B cell (primary cell): ENCODE measurements at regions not wholly inside any gene's neighbourhood (a gene's known extent, or its start where the extent isn't known, plus 50 kb on each side); places are given as distances from the start of the nearest gene placed in this dataset.

Source experiments
- ATAC-seq: fragments of 200-7000 bp; cut with Tn5 transposase; one replicate; pipeline ENCODE4 v1.10.0; 2021; ENCODE audit warnings: low read depth, mild to moderate bottlenecking, moderate number of reproducible peaks, moderate library complexity
- CTCF ChIA-PET: fragments of 350-600 bp; sonication (Branson Sonifier 250); formaldehyde crosslinking; loops from one replicate; lab custom pipeline; 2021; ENCODE audit warnings: antibody characterized with exemption, inconsistent platforms; lab: Charles Lee
- POLR2A ChIA-PET: fragments of 350-600 bp; sonication (Branson Sonifier 250); formaldehyde crosslinking; loops from one replicate; lab custom pipeline; 2021; ENCODE audit warnings: antibody characterized with exemption; lab: Charles Lee
- DNase-seq: peaks from one replicate; pipeline ENCODE4 v3.0.0; 2013
- H2AFZ ChIP-seq: 2 replicates; pipeline ENCODE4 v1.6.1; 2012; ENCODE audit warnings: mild to moderate bottlenecking, low read depth, low read length; ENCODE audit not compliant: insufficient read depth, poor library complexity, severe bottlenecking
- H3K27ac ChIP-seq, 2 donors: 1 replicate in 1 of 2; 2 replicates in 1 of 2; pipeline ENCODE4 v1.5.1; 2012 to 2013; ENCODE audit warnings: low read length in 2 of 2, mild to moderate bottlenecking in 2 of 2, moderate library complexity in 1 of 2
- H3K27me3 ChIP-seq, 4 experiments: fragments of 200-600 bp in 1 of 4; sonication (generic) in 1 of 4; replicated peaks in 1 of 4; 1 replicate in 2 of 4; 2 replicates in 2 of 4; pipeline versions ENCODE4 v1.6.1 to v1.7.0; 2013 to 2016; ENCODE audit warnings: low read length in 3 of 4, mild to moderate bottlenecking in 2 of 4, mixed read lengths in 1 of 4, moderate library complexity in 1 of 4; ENCODE audit not compliant: insufficient read depth in 4 of 4, control insufficient read depth in 3 of 4; ENCODE audit errors: control extremely low read depth in 1 of 4
- H3K36me3 ChIP-seq, 2 experiments: replicated peaks in 1 of 2; 1 replicate in 1 of 2; 2 replicates in 1 of 2; pipeline versions ENCODE4 v1.6.1 to v1.7.1; 2013; ENCODE audit warnings: low read length in 1 of 2; ENCODE audit not compliant: insufficient read depth in 2 of 2, control insufficient read depth in 1 of 2; ENCODE audit errors: control extremely low read depth in 1 of 2, extremely low read depth in 1 of 2
- H3K4me1 ChIP-seq, 2 donors: fragments of 200-600 bp in 1 of 2; sonication (generic) in 1 of 2; 1 replicate in 1 of 2; 2 replicates in 1 of 2; pipeline versions ENCODE4 v1.5.1 to v1.6.1; 2013 to 2017; ENCODE audit warnings: low read length in 2 of 2; ENCODE audit not compliant: control insufficient read depth in 2 of 2, insufficient read depth in 2 of 2
- H3K4me2 ChIP-seq: replicated peaks from 2 replicates; pipeline ENCODE3; 2012; ENCODE audit warnings: mild to moderate bottlenecking, low read depth, low read length; ENCODE audit not compliant: poor library complexity, severe bottlenecking
- H3K4me3 ChIP-seq, 5 experiments: fragments of 200-600 bp in 1 of 5; sonication (generic) in 1 of 5; 1 replicate in 3 of 5; 2 replicates in 2 of 5; pipeline versions ENCODE4 v1.5.1 to v1.7.0; 2011 to 2016; ENCODE audit warnings: low read length in 4 of 5, mild to moderate bottlenecking in 4 of 5, low read depth in 2 of 5, control low read depth in 1 of 5, moderate library complexity in 1 of 5; ENCODE audit not compliant: insufficient read depth in 1 of 5; ENCODE audit errors: control extremely low read depth in 1 of 5, extremely low read depth in 1 of 5
- H3K79me2 ChIP-seq: fragments of 200-600 bp; sonication (generic); one replicate; pipeline ENCODE4 v1.6.0; 2016; ENCODE audit warnings: low read length; ENCODE audit not compliant: control insufficient read depth, insufficient read depth
- H3K9ac ChIP-seq: fragments of 200-600 bp; sonication (generic); 2 replicates; pipeline ENCODE4 v1.6.1; 2017; ENCODE audit warnings: mild to moderate bottlenecking, low read length, moderate library complexity
- H3K9me3 ChIP-seq, 3 donors: one replicate each; pipeline versions ENCODE4 v1.6.1 to v1.7.1; 2013; ENCODE audit warnings: low read length in 2 of 3; ENCODE audit not compliant: control insufficient read depth in 2 of 3, insufficient read depth in 1 of 3; ENCODE audit errors: control extremely low read depth in 1 of 3
- H4K20me1 ChIP-seq: 2 replicates; pipeline ENCODE4 v1.6.0; 2012; ENCODE audit warnings: mild to moderate bottlenecking, low read length; ENCODE audit not compliant: insufficient read depth, control insufficient read depth, poor library complexity, severe bottlenecking
- H3K27ac Mint-ChIP-seq: one replicate; pipeline ENCODE4 v1.8.0; 2021; ENCODE audit warnings: mixed read lengths
- H3K27me3 Mint-ChIP-seq: one replicate; pipeline ENCODE4 v1.8.0; 2021; ENCODE audit warnings: mixed read lengths
- H3K4me1 Mint-ChIP-seq: one replicate; pipeline ENCODE4 v1.8.0; 2021; ENCODE audit warnings: mixed read lengths
- H3K4me3 Mint-ChIP-seq: one replicate; pipeline ENCODE4 v1.8.0; 2021; ENCODE audit warnings: mixed read lengths
- H3K9me3 Mint-ChIP-seq: one replicate; pipeline ENCODE4 v1.8.0; 2022; ENCODE audit warnings: mixed read lengths; ENCODE audit not compliant: insufficient read depth
- EZH2 ChIP-seq: IDR thresholded peaks from 2 replicates; pipeline ENCODE4 v1.6.1; 2012; ENCODE audit warnings: borderline replicate concordance, low read depth, mild to moderate bottlenecking, moderate library complexity, low read length; ENCODE audit not compliant: insufficient read depth, poor library complexity, severe bottlenecking
- WGBS: methylation state at CpG from one replicate; pipeline ENCODE4 v1.1.5; 2013; ENCODE audit warnings: missing lambda C conversion rate; ENCODE audit not compliant: insufficient coverage; 5-methylcytosine and 5-hydroxymethylcytosine counted together
- intact Hi-C: fragments of 100-400 bp; cut with micrococcal nuclease; formaldehyde crosslinking; loops from one replicate; pipeline ENCODE4 v1.10.0; 2022
- TF ChIP-seq, protein P1 (sequence below): fragments of 200-600 bp; IDR thresholded peaks from one replicate; pipeline ENCODE4 v1.8.0; 2022; ENCODE audit warnings: antibody characterized with exemption, mild to moderate bottlenecking

GRCh38 chr7:18116661-18117060 is 89.0 kb upstream of the PRPS1L1 start:
- no peak overlapping the region for H3K4me3 Mint-ChIP-seq
- H3K79me2 ChIP-seq = no peaks in the 10 kb centered on the region
- H3K4me1 ChIP-seq = no peaks in the 10 kb centered on the region
- no peaks in the 10 kb centered on the region for H3K9me3 Mint-ChIP-seq
- TF ChIP-seq EZH2 = no peak
- TF ChIP-seq, protein P1, sequence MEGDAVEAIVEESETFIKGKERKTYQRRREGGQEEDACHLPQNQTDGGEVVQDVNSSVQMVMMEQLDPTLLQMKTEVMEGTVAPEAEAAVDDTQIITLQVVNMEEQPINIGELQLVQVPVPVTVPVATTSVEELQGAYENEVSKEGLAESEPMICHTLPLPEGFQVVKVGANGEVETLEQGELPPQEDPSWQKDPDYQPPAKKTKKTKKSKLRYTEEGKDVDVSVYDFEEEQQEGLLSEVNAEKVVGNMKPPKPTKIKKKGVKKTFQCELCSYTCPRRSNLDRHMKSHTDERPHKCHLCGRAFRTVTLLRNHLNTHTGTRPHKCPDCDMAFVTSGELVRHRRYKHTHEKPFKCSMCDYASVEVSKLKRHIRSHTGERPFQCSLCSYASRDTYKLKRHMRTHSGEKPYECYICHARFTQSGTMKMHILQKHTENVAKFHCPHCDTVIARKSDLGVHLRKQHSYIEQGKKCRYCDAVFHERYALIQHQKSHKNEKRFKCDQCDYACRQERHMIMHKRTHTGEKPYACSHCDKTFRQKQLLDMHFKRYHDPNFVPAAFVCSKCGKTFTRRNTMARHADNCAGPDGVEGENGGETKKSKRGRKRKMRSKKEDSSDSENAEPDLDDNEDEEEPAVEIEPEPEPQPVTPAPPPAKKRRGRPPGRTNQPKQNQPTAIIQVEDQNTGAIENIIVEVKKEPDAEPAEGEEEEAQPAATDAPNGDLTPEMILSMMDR = no peak
- no CpG with 5 or more reads among the region's 1 CpG for WGBS
- intact Hi-C loops = no loop called here
- H3K27ac ChIP-seq = no peak overlapping the region
- H3K27ac Mint-ChIP-seq = no peak overlapping the region
- no peaks in the 10 kb centered on the region for H3K4me1 Mint-ChIP-seq
- ChIA-PET POLR2A (no interaction called here), CTCF (no interaction called here)
- no peaks in the 10 kb centered on the region for H4K20me1 ChIP-seq
- H3K36me3 ChIP-seq = no peaks in the 10 kb centered on the region
- ATAC-seq (no peak), DNase-seq (no peak)
- H3K9me3 ChIP-seq = no peaks in the 10 kb centered on the region
- H3K4me2 ChIP-seq = no peak overlapping the region
- H3K9ac ChIP-seq = no peak overlapping the region
- H2AFZ ChIP-seq = no peak overlapping the region
- H3K27me3 Mint-ChIP-seq = peaks cover 21% of the 10 kb centered on the region
- no peak overlapping the region for H3K4me3 ChIP-seq
- no peaks in the 10 kb centered on the region for H3K27me3 ChIP-seq

DNA sequence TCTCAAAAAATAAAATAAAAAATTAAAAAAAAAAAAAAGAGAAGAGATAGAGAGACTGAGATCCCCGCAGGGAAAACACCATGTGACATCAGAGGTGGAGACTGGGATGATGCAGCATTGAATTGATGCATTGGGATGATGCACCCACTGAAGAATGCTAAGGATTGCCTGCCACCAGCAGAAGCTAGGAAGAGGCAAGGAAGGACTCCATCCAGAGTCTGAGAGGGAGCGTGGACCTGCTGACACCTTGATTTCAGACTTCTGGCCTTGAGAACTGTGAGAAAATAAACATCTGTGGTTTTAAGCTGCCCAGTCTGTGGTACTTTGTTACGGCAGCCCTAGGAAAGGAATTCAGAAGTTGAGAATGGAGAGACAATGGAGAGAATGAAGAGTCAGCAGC is 89.8 kb upstream of the PRPS1L1 start:
- Histone ChIP-seq H3K4me2 (no peak overlapping the region), H3K9ac (no peak overlapping the region), H3K4me1 (no peaks in the 10 kb centered on the region), H3K27me3 (no peaks in the 10 kb centered on the region), H2AFZ (no peak overlapping the region), H3K9me3 (no peaks in the 10 kb centered on the region), H3K36me3 (no peaks in the 10 kb centered on the region), H3K27ac (no peak overlapping the region), H3K4me3 (no peak overlapping the region), H4K20me1 (no peaks in the 10 kb centered on the region), H3K79me2 (no peaks in the 10 kb centered on the region)
- Mint-ChIP-seq H3K27ac (no peak overlapping the region), H3K9me3 (no peaks in the 10 kb centered on the region), H3K4me1 (no peaks in the 10 kb centered on the region), H3K4me3 (no peak overlapping the region), H3K27me3 (peaks cover 20% of the 10 kb centered on the region)
- no peak for ATAC-seq
- no peak for DNase-seq
- WGBS = 95% methylated on average over 3 of the region's 3 CpGs
- intact Hi-C loops = no loop called here
- TF ChIP-seq, protein P1 = no peak
- no peak for TF ChIP-seq EZH2
- CTCF ChIA-PET = no interaction called here
- POLR2A ChIA-PET = no interaction called here
